WERI-Rb-1 (cell line): ENCODE measurements at regions not wholly inside any gene's neighbourhood (a gene's known extent, or its start where the extent isn't known, plus 50 kb on each side); places are given as distances from the start of the nearest gene placed in this dataset.

Experiments used
- DNase-seq: peaks from one replicate; pipeline ENCODE4 v3.0.0-alpha.2; 2020
- H3K27ac ChIP-seq: fragments of 250-450 bp; sonication (Bioruptor Pico); 2 replicates; pipeline ENCODE4 v1.5.1; 2020; ENCODE audit warnings: mild to moderate bottlenecking, moderate library complexity
- H3K27me3 ChIP-seq: fragments of 250-450 bp; sonication (Bioruptor Pico); 2 replicates; pipeline ENCODE4 v1.5.1; 2021; ENCODE audit warnings: mild to moderate bottlenecking, low read depth, moderate library complexity; ENCODE audit not compliant: insufficient read depth, severe bottlenecking
- H3K36me3 ChIP-seq: fragments of 250-450 bp; sonication (Bioruptor Pico); 2 replicates; pipeline ENCODE4 v1.5.1; 2020; ENCODE audit warnings: mild to moderate bottlenecking, moderate library complexity
- H3K4me3 ChIP-seq: 2 replicates; pipeline ENCODE4 v1.5.1; 2011; ENCODE audit warnings: low read depth, mild to moderate bottlenecking, control low read depth, low read length
- H3K9me3 ChIP-seq: fragments of 250-450 bp; sonication (Bioruptor Pico); 2 replicates; pipeline ENCODE4 v1.5.1; 2021; ENCODE audit warnings: mild to moderate bottlenecking, moderate library complexity; ENCODE audit not compliant: severe bottlenecking
- TF ChIP-seq, protein P1 (sequence below): IDR thresholded peaks from 2 replicates; pipeline ENCODE4 v1.5.1; 2011; ENCODE audit warnings: low read depth, mild to moderate bottlenecking, control low read depth, inconsistent platforms, low read length

DNA sequence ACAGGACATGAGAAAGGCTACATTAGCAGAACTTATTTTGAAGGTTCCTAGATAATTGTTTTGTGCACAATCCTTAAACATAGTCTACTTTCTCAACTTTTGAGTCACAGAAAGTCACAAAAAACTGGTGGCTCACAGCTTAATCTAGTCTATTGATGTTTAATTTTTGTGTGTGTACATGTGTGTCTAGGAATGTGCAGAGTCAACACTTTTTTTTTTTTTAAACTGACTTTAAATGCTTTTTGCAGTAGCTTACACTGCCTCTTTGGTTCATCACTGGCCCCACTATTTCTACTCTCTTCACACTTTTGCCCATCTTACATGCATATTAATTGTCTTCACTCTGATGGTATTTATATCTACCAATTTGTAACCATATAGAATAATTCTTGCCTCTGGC lies 566.9 kb downstream of the BCKDHB start:
- Histone ChIP-seq H3K9me3 (no peaks in the 10 kb centered on the region), H3K4me3 (no peak overlapping the region), H3K27ac (no peak overlapping the region), H3K27me3 (no peaks in the 10 kb centered on the region), H3K36me3 (no peaks in the 10 kb centered on the region)
- TF ChIP-seq, protein P1, sequence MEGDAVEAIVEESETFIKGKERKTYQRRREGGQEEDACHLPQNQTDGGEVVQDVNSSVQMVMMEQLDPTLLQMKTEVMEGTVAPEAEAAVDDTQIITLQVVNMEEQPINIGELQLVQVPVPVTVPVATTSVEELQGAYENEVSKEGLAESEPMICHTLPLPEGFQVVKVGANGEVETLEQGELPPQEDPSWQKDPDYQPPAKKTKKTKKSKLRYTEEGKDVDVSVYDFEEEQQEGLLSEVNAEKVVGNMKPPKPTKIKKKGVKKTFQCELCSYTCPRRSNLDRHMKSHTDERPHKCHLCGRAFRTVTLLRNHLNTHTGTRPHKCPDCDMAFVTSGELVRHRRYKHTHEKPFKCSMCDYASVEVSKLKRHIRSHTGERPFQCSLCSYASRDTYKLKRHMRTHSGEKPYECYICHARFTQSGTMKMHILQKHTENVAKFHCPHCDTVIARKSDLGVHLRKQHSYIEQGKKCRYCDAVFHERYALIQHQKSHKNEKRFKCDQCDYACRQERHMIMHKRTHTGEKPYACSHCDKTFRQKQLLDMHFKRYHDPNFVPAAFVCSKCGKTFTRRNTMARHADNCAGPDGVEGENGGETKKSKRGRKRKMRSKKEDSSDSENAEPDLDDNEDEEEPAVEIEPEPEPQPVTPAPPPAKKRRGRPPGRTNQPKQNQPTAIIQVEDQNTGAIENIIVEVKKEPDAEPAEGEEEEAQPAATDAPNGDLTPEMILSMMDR = no peak
- DNase-seq = no peak

GRCh38 chr6:80667006-80667405 lies 560.5 kb downstream of the BCKDHB start:
- Histone ChIP-seq H3K9me3 (no peaks in the 10 kb centered on the region), H3K36me3 (no peaks in the 10 kb centered on the region), H3K4me3 (no peak overlapping the region), H3K27me3 (no peaks in the 10 kb centered on the region), H3K27ac (no peak overlapping the region)
- no peak for DNase-seq
- TF ChIP-seq, protein P1 = no peak

- Histone ChIP-seq H3K27ac (no peak overlapping the region), H3K9me3 (no peaks in the 10 kb centered on the region), H3K36me3 (no peaks in the 10 kb centered on the region), H3K4me3 (no peak overlapping the region), H3K27me3 (no peaks in the 10 kb centered on the region)
- TF ChIP-seq, protein P1 = no peak
- no peak for DNase-seq
Measured at GRCh38 chr6:80658926-80659325, 552.5 kb downstream of the BCKDHB start.

DNA sequence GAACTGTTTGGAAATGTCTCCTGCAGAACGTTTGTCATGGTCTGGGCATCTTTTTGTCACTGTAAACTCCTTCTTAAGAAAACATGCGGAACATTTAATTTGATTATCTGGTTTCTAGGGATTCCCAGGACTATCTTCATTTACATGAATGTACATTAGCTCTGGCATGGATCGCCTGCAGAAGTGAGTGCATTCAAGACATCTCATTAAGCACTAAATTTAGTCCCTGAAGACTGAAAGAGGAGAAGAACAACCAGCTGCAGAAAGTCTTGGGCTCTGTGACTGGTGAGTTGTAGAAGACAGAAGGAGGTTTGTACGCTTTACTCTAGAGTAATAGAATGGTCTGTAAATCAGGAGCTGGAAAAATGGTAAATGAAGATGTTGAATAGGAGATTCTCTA lies 540.7 kb downstream of the BCKDHB start:
- H3K27ac ChIP-seq = no peak overlapping the region
- TF ChIP-seq, protein P1 = no peak
- H3K9me3 ChIP-seq = no peaks in the 10 kb centered on the region
- no peaks in the 10 kb centered on the region for H3K27me3 ChIP-seq
- no peak overlapping the region for H3K4me3 ChIP-seq
- DNase-seq = no peak
- no peaks in the 10 kb centered on the region for H3K36me3 ChIP-seq

- no peak overlapping the region for H3K4me3 ChIP-seq
- TF ChIP-seq, protein P1 = no peak
- DNase-seq = no peak
- no peaks in the 10 kb centered on the region for H3K9me3 ChIP-seq
- no peaks in the 10 kb centered on the region for H3K27me3 ChIP-seq
- H3K36me3 ChIP-seq = no peaks in the 10 kb centered on the region
- no peak overlapping the region for H3K27ac ChIP-seq
Measured at GRCh38 chr6:80643881-80644280, 537.4 kb downstream of the BCKDHB start.

DNA sequence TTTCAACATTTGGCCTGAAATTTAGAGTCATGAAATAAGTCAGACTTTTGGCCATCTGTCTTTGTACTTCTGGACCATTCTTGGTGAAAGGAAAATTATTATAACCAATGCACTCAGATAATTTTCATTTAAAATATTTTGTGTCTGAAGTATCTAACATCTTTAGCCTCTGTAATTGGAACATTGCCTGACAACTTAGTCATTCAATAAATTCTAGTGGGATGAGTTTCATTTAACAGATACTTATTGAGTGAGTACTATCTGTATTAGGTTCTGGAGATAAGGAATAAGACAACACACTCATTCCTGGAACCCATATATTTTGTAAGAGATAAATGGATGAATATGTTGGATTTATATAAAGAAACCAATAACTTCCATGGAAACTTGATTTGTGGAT lies 536.0 kb downstream of the BCKDHB start:
- Histone ChIP-seq H3K27ac (no peak overlapping the region), H3K4me3 (no peak overlapping the region), H3K36me3 (no peaks in the 10 kb centered on the region), H3K27me3 (no peaks in the 10 kb centered on the region), H3K9me3 (no peaks in the 10 kb centered on the region)
- DNase-seq = no peak
- TF ChIP-seq, protein P1 = no peak
